DMS153 treated with DMSO at 0.1 percent for 48 hours (cell line): ENCODE measurements at regions not wholly inside any gene's neighbourhood (a gene's known extent, or its start where the extent isn't known, plus 50 kb on each side); places are given as distances from the start of the nearest gene placed in this dataset.

Experiments used
- DNase-seq: peaks from one replicate; lab custom pipeline; 2025; ENCODE audit not compliant: unreplicated experiment; lab: John Stamatoyannopoulos, UW

DNA sequence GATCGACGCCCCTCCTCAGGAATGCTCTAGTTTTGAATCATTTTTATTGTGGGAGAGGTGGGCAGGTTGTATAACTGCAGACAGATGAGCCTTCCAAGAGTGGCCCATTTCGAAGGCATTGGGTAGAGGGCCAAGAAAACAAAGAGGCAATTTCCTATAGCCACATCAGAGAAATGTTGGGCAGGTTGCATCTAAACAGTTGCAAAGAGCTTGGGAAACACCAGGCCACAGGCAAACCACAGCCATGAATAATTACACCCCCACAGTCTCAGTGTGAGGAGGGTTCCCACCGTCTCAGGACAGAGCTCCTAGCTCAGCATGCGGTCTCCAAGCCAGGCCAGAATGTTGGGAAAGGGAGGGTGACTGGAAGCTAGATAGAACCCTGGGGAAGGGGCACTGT, 257.3 kb downstream of the ABHD5 start:
- DNase-seq: no peak

- DNase-seq: no peak
These were observed 258.9 kb downstream of the ABHD5 start for GRCh38 chr3:43949594-43949993.

DNA sequence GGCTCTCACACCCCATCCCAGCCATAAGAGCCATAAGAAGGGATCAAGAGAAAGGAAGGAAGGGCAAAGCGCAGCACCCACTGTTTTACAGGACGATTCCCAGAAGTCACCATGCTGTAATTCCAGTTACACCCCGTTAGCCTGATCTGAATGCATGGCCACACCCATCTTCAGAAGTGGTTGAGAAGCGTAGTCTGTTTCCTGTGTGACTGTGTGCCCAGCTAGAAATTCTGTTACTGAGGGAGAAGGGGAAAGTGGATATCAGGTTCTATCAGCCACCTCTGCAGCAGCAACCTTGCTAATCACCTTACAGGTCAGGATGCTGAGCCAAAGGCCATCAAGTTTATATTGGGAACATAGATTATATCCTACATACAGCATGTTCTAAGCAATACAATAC, 260.0 kb downstream of the ABHD5 start:
- no peak for DNase-seq

DNA sequence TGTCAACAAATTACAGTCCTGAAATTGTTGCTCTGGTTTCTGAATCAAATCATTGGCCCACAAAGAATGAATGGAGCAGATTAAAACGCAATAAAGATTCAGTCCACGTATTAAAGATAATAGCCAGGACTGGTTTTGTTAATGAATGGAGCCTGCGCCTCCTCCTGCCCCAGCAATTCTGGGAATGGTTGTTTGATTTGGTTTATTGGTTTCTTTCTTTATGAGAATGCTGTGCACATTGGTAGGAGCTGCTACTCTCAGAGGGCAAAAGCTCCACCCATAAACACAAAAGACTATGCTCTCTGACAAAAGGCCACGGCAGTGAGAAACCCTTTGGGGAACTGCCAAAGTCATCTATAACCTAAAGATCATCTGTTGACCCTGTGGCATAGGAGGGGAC, 261.1 kb downstream of the ABHD5 start:
- no peak for DNase-seq

DNA sequence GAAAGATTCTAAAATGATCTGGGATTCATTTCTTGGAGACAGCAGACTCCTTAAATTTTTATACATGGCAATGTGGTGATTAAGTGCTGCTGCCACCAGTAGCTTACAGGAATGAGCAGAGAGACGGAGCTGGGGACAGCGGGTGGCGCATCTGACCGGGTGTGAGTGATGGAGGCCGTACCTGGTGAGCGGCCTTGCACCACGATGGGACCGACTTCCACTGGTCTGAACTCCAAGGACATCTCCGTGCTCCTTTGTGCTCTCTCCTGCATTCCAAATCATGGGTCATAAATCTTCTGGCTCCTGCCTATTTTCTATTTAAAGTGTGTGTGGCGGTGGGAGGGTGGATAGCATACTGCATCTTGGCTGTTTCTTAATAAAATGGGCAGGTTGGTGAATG, 262.6 kb downstream of the ABHD5 start:
- DNase-seq: no peak

GRCh38 chr3:43953814-43954692, 263.3 kb downstream of the ABHD5 start:
- DNase-seq: no peak

- DNase-seq: no peak
These were observed 266.2 kb downstream of the ABHD5 start for GRCh38 chr3:43956945-43957344.

- DNase-seq: no peak
These were observed 266.8 kb downstream of the ABHD5 start for GRCh38 chr3:43957553-43957952.

GRCh38 chr3:43958005-43958770, 267.4 kb downstream of the ABHD5 start:
- no peak for DNase-seq

GRCh38 chr3:43958973-43959372, 268.2 kb downstream of the ABHD5 start:
- DNase-seq: no peak

DNA sequence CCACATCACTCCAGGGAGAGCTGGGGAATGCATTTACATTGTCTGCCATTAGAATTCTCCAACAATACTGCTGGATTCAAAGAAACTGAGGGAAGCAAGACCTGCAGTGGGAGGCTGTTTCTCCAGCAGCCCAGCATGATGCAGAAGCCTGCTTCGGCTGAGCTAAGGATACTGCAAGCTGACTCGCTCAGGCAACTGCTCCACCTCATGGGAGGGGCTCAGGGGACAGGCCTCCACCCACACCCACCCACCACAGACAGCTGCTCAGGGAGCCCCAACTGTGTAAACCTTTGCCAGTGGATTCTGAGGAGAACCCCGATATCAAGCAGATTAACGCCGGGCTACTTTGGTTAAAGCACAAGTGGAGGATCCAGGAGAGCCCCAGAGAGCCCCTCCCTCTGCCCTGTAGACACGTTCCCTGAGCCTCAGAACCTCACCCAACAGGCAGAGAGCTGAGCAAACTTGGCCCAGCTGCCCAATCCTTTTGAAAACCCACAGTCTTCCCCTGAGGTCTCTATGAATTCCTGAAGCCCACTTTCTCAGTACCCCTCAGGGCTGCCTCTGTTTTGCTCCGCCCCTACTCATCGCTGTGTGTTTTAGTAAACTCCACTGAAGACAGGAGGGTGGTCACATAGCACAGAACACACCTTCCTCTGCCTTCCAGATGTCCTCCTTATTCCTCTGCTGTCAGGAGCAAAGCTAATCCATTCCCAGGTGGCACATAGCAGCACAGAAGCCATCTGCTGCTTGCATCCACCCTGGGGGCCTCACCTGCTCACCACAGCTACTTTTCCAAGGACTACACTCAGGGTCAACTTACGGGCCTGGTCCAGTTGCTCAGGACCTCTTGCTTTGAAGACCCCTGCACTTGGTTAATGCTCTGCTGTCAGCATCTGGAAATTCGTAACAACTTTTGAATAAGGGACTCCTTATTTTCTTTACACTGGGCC, 269.0 kb downstream of the ABHD5 start:
- no peak for DNase-seq

DNA sequence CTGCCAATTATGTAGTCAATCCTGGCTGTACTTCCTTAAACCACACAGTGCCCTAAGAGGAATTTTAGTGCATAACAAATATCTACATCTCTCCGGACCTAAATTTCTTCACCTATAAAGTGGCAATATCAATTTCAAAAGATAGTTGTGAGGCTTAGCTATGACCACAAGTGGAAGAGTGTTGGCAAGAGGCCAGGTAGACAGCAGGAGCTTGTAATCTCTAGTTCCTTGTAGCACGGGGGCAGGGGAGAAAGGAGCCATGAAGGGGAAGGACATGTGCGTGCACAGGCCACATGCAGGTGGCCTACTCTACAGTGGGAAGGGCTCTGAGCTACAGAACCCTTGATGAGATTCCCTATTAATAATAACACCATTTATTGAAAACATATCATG, 269.7 kb downstream of the ABHD5 start:
- DNase-seq: no peak

DNA sequence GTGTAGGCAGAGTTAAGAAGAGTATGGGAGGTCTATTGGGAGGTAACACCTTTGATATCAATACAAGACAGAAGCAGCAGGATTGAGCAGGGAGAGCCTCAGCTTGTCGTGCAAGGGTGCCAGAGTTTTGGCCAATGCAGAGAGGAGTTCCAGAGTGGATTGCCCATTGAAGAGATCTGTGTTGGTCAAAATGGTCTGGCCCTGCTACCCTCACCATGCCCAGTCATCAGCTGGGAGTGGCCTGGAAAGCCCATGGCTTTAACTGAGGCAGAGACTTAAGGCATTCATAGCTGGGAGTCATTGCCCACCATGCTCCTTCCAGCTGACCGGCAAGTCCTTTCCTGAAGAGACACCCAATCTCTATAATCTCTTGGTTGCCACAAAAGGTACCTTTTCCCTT, 271.3 kb downstream of the ABHD5 start:
- no peak for DNase-seq

DNA sequence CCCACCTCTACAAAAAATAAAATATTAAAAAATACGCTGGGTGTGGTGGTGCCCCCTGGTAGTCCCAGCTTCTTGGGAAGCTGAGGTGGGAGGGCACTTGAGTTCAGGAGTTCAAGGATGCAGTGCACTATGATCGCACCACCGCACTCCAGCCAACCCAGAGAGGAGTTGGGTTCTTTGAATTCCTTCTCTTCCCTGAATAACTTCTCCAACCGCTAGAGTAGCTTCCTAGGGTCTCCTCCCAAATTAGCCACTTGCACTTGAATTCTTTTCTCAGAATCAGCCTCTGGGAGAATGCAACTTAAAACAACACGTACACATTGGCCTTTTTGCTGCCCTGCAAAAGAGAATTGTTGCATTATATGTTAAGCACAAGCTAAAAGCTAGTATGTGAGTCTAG, 272.5 kb downstream of the ABHD5 start:
- no peak for DNase-seq

DNA sequence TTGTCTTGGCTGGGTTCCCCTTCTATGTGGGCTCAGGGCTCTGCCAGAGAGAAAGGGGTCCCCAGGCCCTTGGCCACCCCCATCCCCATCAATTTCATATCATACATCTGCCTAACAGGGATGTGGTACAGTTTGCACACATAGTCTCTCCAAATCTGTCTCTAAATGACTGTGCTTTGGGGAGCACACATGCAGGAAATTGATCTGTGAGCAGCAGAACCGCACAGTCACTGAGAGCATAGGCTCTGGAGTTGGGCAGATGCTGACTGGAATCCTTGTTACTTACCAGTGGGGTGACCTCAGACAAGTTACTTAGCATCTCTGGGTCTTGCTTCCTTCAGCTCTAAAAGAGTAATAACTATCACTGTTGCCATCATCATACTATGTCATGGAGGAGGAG, 273.9 kb downstream of the ABHD5 start:
- no peak for DNase-seq

- no peak for DNase-seq
These were observed 274.9 kb downstream of the ABHD5 start for GRCh38 chr3:43965656-43966055.

- DNase-seq: no peak
These were observed 275.4 kb downstream of the ABHD5 start for GRCh38 chr3:43966126-43966525.

DNA sequence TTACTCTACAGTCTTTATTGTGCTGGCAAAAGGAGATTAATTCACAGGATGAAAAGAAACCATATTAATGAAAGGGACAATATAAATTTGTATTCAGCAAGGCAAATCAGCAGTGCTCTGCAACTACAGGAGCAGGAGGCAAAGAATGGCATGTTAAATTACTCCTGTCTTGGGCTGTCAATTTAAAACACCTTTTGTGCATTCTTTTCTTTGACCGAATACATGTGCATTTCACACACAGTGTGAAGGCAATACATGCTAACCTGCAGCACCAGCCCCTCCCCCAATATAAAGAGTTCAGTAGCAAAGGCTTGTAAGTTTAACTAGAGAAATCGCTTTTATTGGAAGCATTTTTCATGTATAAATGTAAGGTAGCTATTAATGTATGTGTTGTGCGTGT, 275.2 kb upstream of the TOPAZ1 start:
- DNase-seq: no peak

DNA sequence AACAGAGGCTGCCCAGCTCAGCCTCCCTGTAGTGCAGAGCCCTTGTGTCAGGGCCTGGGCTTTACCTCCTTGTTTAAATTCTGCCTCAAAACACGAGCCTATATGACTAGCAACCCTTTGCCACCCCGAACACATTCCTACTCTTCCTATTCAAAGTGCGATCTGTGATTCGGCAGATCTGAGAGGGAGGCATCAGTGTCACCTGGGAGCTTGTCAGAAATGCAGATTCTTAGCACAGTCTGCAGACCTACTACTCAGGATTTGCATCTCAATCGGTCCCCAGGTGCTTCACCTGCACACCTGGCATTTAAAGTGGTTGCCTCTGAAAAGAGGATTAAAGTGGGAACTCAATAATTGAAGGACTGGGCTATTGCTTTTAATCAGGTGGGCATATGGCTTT, 273.2 kb upstream of the TOPAZ1 start:
- no peak for DNase-seq

GRCh38 chr3:43969944-43970343, 271.7 kb upstream of the TOPAZ1 start:
- DNase-seq: no peak

GRCh38 chr3:43970351-43970750, 271.3 kb upstream of the TOPAZ1 start:
- DNase-seq: no peak
